Activated CD8-positive, alpha-beta T cell treated with anti-CD3 and anti-CD28 coated beads, Interleukin-2, amount 10 ng/mL, durations not matched to agents 7 days and 5 days (primary cell): ENCODE measurements at regions not wholly inside any gene's neighbourhood (a gene's known extent, or its start where the extent isn't known, plus 50 kb on each side); places are given as distances from the start of the nearest gene placed in this dataset.

Experiments
- ATAC-seq: fragments of 150-1000 bp; cut with Tn5 transposase; one replicate; pipeline ENCODE4 v1.10.0; 2021; ENCODE audit warnings: moderate library complexity
- CTCF ChIA-PET: fragments of 350-600 bp; sonication (Branson Sonifier 250); formaldehyde crosslinking; loops from one replicate; lab custom pipeline; 2021; ENCODE audit warnings: antibody characterized with exemption; lab: Charles Lee
- POLR2A ChIA-PET: fragments of 350-600 bp; sonication (Branson Sonifier 250); formaldehyde crosslinking; loops from one replicate; lab custom pipeline; 2021; ENCODE audit warnings: antibody characterized with exemption; lab: Charles Lee
- DNase-seq: peaks from one replicate; pipeline ENCODE4 v3.0.0-alpha.2; 2020
- H3K27ac Mint-ChIP-seq: one replicate; pipeline ENCODE4 v1.8.0; 2021; ENCODE audit warnings: mild to moderate bottlenecking, mixed read lengths
- H3K27me3 Mint-ChIP-seq: one replicate; pipeline ENCODE4 v1.8.0; 2021; ENCODE audit warnings: low read depth, mixed read lengths
- H3K36me3 Mint-ChIP-seq: one replicate; pipeline ENCODE4 v1.8.0; 2021; ENCODE audit warnings: low read depth, mixed read lengths
- H3K4me1 Mint-ChIP-seq: one replicate; pipeline ENCODE4 v1.8.0; 2021; ENCODE audit warnings: low read depth, mixed read lengths
- H3K4me3 Mint-ChIP-seq: one replicate; pipeline ENCODE4 v1.8.0; 2021; ENCODE audit warnings: mild to moderate bottlenecking, mixed read lengths
- H3K9me3 Mint-ChIP-seq: one replicate; pipeline ENCODE4 v1.8.0; 2022; ENCODE audit warnings: mixed read lengths; ENCODE audit not compliant: insufficient read depth

GRCh38 chr1:238161955-238162354 lies 271.2 kb upstream of the ZP4 start:
- Mint-ChIP-seq H3K4me3 (no peak overlapping the region), H3K27me3 (no peaks in the 10 kb centered on the region), H3K9me3 (peaks cover 17% of the 10 kb centered on the region), H3K4me1 (no peaks in the 10 kb centered on the region), H3K27ac (no peak overlapping the region), H3K36me3 (no peaks in the 10 kb centered on the region)
- ATAC-seq (no peak), DNase-seq (no peak)
- ChIA-PET CTCF (no interaction called here), POLR2A (no interaction called here)

DNA sequence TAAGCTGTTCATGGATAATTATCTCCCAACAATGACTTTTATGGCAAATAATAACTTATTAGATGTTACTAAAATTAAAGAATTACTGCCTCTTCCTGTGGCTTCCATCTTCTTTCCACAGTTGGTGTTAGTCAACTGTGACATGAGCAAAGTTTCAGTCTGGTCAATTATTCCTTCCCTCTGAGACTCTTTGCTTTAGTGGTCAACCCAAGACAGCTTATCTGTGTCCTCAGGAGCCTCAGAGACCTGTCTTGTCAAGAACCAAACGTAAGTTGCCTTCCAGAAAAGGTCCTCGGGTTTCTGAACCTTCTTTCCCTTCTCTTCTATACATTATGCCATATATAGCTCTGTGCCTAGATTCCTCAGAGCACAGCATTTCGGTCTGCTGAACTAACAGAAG lies 263.2 kb upstream of the ZP4 start:
- no peaks in the 10 kb centered on the region for H3K27me3 Mint-ChIP-seq
- POLR2A ChIA-PET = no interaction called here
- DNase-seq (no peak), ATAC-seq (no peak)
- H3K4me1 Mint-ChIP-seq = no peaks in the 10 kb centered on the region
- no peak overlapping the region for H3K27ac Mint-ChIP-seq
- H3K36me3 Mint-ChIP-seq = no peaks in the 10 kb centered on the region
- peaks cover 4% of the 10 kb centered on the region for H3K9me3 Mint-ChIP-seq
- CTCF ChIA-PET = no interaction called here
- no peak overlapping the region for H3K4me3 Mint-ChIP-seq

- peaks cover 4% of the 10 kb centered on the region for H3K9me3 Mint-ChIP-seq
- no peak overlapping the region for H3K27ac Mint-ChIP-seq
- ATAC-seq (no peak), DNase-seq (no peak)
- no peaks in the 10 kb centered on the region for H3K4me1 Mint-ChIP-seq
- POLR2A ChIA-PET = no interaction called here
- H3K27me3 Mint-ChIP-seq = no peaks in the 10 kb centered on the region
- CTCF ChIA-PET = no interaction called here
- H3K4me3 Mint-ChIP-seq = no peak overlapping the region
- no peaks in the 10 kb centered on the region for H3K36me3 Mint-ChIP-seq
Observed at GRCh38 chr1:238153253-238153652, 262.5 kb upstream of the ZP4 start.

DNA sequence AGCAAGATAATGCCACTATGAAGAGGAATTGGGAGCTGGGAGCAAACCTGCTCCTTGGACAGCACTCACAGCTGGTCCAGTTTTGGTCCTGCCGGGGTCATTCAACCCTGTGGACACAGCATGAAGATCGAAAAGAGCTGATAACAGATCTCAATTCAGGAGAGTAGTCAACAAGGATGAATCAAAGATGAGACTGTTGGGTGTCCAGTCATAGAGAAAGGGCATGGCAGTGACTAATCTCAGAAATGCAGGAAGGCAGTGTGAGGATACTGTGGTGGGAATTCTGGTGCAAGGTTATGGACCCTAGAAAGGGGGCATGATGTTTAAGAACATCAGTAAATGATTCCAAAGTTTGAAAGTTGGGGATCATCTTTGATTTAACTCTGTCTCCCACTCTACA lies 261.4 kb upstream of the ZP4 start:
- peaks cover 2% of the 10 kb centered on the region for H3K9me3 Mint-ChIP-seq
- DNase-seq = no peak
- no peak overlapping the region for H3K27ac Mint-ChIP-seq
- CTCF ChIA-PET = no interaction called here
- H3K4me3 Mint-ChIP-seq = no peak overlapping the region
- ATAC-seq = no peak
- POLR2A ChIA-PET = no interaction called here
- H3K4me1 Mint-ChIP-seq = no peaks in the 10 kb centered on the region
- no peaks in the 10 kb centered on the region for H3K27me3 Mint-ChIP-seq
- no peaks in the 10 kb centered on the region for H3K36me3 Mint-ChIP-seq

GRCh38 chr1:238143038-238143437 lies 252.3 kb upstream of the ZP4 start:
- H3K4me3 Mint-ChIP-seq = no peak overlapping the region
- H3K27me3 Mint-ChIP-seq = no peaks in the 10 kb centered on the region
- no peaks in the 10 kb centered on the region for H3K36me3 Mint-ChIP-seq
- ATAC-seq = no peak
- DNase-seq = no peak
- no peak overlapping the region for H3K27ac Mint-ChIP-seq
- no peaks in the 10 kb centered on the region for H3K9me3 Mint-ChIP-seq
- H3K4me1 Mint-ChIP-seq = no peaks in the 10 kb centered on the region
- POLR2A ChIA-PET = no interaction called here
- CTCF ChIA-PET = no interaction called here

DNA sequence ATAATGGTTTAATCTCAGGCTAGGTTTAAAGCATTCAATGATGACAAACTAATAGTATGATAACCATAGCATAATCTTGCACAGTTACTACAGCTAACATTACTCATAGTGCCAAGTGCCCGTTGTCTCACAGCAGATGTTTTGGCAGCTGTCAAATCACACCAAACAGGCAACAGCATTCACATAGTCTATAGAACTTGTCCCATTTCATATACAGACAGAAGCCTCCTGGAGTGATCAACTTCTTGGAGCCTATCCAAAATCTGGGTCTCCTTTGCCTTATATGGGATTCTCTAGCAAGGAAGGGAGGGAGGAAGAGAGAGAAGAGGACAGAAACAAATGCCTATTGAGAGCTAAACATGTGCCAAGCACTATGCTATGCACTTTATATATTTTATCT lies 250.6 kb upstream of the ZP4 start:
- no peak for ATAC-seq

DNA sequence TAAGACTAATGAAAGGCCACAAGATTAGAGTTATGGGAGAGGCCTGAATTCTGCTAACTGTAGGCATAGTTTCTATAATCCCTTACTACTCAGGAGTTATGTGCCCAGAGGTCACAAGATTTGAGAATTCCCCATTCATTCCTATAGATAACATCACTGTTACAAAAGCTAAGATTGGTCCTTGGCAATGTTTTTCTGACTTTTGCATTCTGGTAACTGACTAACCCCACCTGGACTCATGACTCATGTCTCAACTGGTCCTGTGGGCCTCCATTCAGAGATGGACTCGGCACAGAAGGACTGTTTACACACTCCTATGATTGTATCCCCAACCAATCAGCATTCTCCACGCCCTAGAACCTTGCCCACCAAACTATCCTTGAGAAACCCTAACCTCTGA lies 249.0 kb upstream of the ZP4 start:
- ATAC-seq (no peak), DNase-seq (no peak)
- no peaks in the 10 kb centered on the region for H3K36me3 Mint-ChIP-seq
- H3K9me3 Mint-ChIP-seq = no peaks in the 10 kb centered on the region
- no peak overlapping the region for H3K4me3 Mint-ChIP-seq
- POLR2A ChIA-PET = no interaction called here
- CTCF ChIA-PET = no interaction called here
- no peaks in the 10 kb centered on the region for H3K27me3 Mint-ChIP-seq
- no peak overlapping the region for H3K27ac Mint-ChIP-seq
- no peaks in the 10 kb centered on the region for H3K4me1 Mint-ChIP-seq

More for the DNA sequence above, 250.6 kb upstream of the ZP4 start:
- no peak overlapping the region for H3K27ac Mint-ChIP-seq
- POLR2A ChIA-PET = no interaction called here
- no peaks in the 10 kb centered on the region for H3K4me1 Mint-ChIP-seq
- no peaks in the 10 kb centered on the region for H3K36me3 Mint-ChIP-seq
- DNase-seq = no peak
- no peaks in the 10 kb centered on the region for H3K9me3 Mint-ChIP-seq
- CTCF ChIA-PET = no interaction called here
- H3K4me3 Mint-ChIP-seq = no peak overlapping the region
- no peaks in the 10 kb centered on the region for H3K27me3 Mint-ChIP-seq

DNA sequence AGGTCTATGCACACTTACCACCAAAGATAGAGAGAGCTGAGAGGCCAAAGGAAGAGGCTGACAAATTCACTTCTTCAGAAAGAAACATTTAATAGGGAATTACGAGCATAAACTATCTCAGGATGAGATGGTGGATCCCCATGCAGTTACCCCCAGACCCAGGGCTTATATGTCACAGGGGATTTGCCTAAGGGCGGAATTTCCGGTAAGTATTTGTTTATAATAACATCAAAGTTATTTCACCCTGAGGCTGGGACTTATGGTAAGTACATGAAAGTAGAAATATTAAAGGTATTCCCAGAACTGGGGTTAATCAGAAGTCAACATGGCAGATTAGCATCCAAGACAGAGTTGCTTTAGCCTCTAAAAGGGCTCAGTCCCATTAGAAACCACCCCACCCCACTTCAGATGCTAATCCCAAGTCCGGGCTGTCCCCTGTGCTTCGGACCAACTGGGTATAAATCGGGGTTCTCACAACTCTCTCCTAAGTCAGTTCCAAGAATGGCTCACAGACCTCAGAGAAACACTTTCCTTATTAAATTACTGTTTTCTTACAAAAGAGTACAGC lies 247.4 kb upstream of the ZP4 start:
- Mint-ChIP-seq H3K4me1 (no peaks in the 10 kb centered on the region), H3K27ac (no peak overlapping the region), H3K4me3 (no peak overlapping the region), H3K36me3 (no peaks in the 10 kb centered on the region), H3K27me3 (no peaks in the 10 kb centered on the region), H3K9me3 (no peaks in the 10 kb centered on the region)
- ChIA-PET CTCF (no interaction called here), POLR2A (no interaction called here)
- DNase-seq = no peak
- no peak for ATAC-seq

- Mint-ChIP-seq H3K27ac (no peak overlapping the region), H3K4me1 (no peaks in the 10 kb centered on the region), H3K4me3 (no peak overlapping the region), H3K36me3 (no peaks in the 10 kb centered on the region), H3K27me3 (no peaks in the 10 kb centered on the region), H3K9me3 (no peaks in the 10 kb centered on the region)
- CTCF ChIA-PET = no interaction called here
- no peak for ATAC-seq
- POLR2A ChIA-PET = no interaction called here
- no peak for DNase-seq
Observed at GRCh38 chr1:238135708-238136664, 245.3 kb upstream of the ZP4 start.

DNA sequence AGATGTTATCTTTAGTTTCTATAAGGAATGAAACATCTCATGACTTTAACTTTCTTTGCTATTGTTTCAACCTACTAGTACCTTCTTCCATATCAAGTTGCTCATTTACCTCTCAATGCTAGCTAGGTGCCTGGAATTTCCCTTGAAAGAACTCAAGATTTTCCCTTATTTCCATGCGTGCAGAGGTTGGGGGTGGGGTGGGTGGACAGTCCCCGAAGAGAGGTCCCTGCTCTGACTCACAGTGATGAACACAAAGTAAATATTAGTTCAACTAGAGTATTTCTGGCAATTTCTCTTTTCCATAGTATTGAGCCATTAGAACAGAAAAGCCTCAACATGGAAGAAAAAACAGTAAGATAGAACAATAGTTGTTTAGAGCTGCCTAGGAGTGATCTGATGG lies 239.0 kb upstream of the ZP4 start:
- ATAC-seq = no peak
- ChIA-PET POLR2A (no interaction called here), CTCF (no interaction called here)
- Mint-ChIP-seq H3K27me3 (no peaks in the 10 kb centered on the region), H3K27ac (no peak overlapping the region), H3K36me3 (no peaks in the 10 kb centered on the region), H3K4me3 (no peak overlapping the region), H3K9me3 (no peaks in the 10 kb centered on the region), H3K4me1 (no peaks in the 10 kb centered on the region)
- DNase-seq = no peak

DNA sequence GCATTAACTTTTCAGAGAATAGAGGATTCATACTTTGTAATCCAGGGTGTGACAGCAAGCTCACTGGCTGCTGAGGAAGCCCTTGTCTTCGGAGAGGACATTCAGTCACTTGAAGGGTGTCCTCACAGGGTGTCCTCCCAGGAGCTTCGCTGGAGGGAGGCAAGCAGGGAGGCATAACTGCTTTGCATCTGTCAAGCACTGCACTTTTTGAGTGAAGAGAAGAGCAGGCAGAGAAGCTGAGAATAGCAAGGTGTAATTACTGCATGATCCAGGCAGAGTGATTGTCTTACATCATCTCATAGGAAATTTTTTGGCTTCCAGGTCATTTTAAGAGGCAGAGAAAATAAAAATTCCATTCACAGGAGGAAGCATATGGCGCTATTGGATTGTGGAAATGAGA lies 232.5 kb upstream of the ZP4 start:
- CTCF ChIA-PET = no interaction called here
- no peaks in the 10 kb centered on the region for H3K27me3 Mint-ChIP-seq
- DNase-seq = no peak
- H3K4me3 Mint-ChIP-seq = no peak overlapping the region
- H3K4me1 Mint-ChIP-seq = no peaks in the 10 kb centered on the region
- POLR2A ChIA-PET = no interaction called here
- no peak for ATAC-seq
- H3K27ac Mint-ChIP-seq = no peak overlapping the region
- H3K9me3 Mint-ChIP-seq = no peaks in the 10 kb centered on the region
- no peaks in the 10 kb centered on the region for H3K36me3 Mint-ChIP-seq

DNA sequence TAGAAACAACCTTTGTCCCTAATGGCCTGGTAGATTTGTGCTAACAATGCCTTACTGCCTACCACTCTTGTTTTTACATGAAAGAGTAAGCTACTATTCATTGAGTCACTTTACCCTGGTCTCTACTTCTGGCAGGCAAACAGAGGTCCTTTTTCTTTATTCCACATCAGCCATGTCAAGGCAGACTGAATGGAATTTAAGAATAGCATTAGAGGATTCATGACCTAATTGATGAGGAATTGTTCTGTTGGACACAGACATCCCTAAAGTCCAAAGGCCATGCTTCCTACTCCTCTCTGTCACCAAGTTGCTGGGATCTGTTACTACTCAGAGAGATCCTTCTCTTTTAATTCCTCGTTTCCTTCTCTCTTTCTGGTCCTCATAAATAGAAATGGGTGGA lies 229.1 kb upstream of the ZP4 start:
- CTCF ChIA-PET = no interaction called here

More for the DNA sequence above, 229.1 kb upstream of the ZP4 start:
- Mint-ChIP-seq H3K4me1 (no peaks in the 10 kb centered on the region), H3K36me3 (no peaks in the 10 kb centered on the region), H3K27me3 (no peaks in the 10 kb centered on the region), H3K9me3 (peaks cover 4% of the 10 kb centered on the region), H3K4me3 (no peak overlapping the region), H3K27ac (no peak overlapping the region)
- ATAC-seq = no peak
- no peak for DNase-seq
- POLR2A ChIA-PET = no interaction called here
